Cardiac fibroblast (primary cell): ENCODE measurements at regions not wholly inside any gene's neighbourhood (a gene's known extent, or its start where the extent isn't known, plus 50 kb on each side); places are given as distances from the start of the nearest gene placed in this dataset.

Source experiments
- DNase-seq, 2 donors: peaks; one replicate each; pipeline versions ENCODE4 v3.0.0 to v3.0.0-alpha.2; 2010; ENCODE audit warnings: low read depth in 2 of 2
- H3K4me3 ChIP-seq, 2 donors: replicated peaks in 1 of 2; 1 replicate in 1 of 2; 2 replicates in 1 of 2; pipeline ENCODE4 v1.5.1; 2011; ENCODE audit warnings: low read depth in 2 of 2, low read length in 2 of 2, mild to moderate bottlenecking in 2 of 2, moderate library complexity in 1 of 2
- TF ChIP-seq, protein P1 (sequence below): IDR thresholded peaks from one replicate; pipeline ENCODE4 v1.5.1; 2011; ENCODE audit warnings: low read depth, mild to moderate bottlenecking, low read length, inconsistent platforms

DNA sequence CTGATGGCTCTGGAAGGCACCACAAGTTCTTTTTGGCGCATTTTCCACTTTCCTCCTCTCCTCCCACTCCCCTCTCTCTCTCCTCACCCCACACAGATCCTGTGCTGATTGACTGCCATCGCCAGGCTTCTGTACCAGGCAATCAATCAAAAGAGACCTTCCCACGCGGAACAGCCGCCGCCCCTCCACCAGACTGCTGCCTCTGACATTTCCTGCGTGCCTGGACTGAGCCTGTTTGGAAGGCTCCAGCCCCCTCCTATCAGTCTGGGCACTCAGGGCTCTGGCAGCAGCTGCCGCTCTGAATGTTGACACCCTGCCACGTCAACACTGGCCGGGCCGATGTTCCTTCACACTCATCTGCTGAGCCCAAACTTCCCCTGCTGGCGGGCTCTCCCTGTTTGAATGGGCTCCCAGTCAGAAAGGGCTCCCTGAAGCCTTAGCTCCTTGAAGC, 467.7 kb downstream of the EPHA4 start:
- no peak overlapping the region for H3K4me3 ChIP-seq
- TF ChIP-seq, protein P1, sequence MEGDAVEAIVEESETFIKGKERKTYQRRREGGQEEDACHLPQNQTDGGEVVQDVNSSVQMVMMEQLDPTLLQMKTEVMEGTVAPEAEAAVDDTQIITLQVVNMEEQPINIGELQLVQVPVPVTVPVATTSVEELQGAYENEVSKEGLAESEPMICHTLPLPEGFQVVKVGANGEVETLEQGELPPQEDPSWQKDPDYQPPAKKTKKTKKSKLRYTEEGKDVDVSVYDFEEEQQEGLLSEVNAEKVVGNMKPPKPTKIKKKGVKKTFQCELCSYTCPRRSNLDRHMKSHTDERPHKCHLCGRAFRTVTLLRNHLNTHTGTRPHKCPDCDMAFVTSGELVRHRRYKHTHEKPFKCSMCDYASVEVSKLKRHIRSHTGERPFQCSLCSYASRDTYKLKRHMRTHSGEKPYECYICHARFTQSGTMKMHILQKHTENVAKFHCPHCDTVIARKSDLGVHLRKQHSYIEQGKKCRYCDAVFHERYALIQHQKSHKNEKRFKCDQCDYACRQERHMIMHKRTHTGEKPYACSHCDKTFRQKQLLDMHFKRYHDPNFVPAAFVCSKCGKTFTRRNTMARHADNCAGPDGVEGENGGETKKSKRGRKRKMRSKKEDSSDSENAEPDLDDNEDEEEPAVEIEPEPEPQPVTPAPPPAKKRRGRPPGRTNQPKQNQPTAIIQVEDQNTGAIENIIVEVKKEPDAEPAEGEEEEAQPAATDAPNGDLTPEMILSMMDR = no peak
- DNase-seq = peak; percentile 0 to 42

DNA sequence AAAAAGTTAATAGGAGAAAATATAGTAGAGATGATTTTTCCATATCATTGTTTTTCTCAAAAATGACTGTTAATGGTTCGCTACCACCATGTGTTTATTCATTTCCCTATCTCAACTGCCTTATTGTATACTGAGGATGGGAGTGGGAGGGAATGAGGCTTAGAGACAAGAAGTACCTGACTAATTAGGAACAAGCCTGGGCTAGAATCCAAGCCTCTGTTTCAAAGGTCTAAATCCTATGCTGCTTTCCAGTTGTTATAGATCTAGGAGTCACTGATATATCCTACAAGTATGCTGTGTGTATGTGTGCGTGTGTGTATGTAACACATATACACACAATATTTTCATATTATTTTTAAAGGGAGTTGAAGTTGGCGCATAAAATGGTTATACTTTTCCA, 465.9 kb downstream of the EPHA4 start:
- H3K4me3 ChIP-seq = no peak overlapping the region
- TF ChIP-seq, protein P1 = no peak
- DNase-seq = no peak

DNA sequence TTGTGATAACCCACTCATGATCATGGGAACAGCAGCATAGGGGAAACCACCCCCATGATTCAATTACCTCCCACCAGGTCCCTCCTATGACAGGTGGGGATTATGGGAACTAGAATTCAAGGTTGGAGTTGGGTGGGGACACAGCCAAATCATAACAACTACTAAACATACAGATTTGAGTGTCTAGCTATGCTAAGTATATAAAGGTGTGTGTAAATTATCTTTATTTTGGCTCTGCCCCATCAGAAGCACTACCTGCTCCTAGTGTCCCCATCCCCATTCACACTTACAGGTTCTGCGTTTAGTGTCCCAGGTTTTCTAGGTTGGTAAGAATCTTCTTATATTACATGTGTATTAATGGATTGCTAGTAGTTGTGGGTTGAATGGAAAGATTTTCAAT, 464.7 kb downstream of the EPHA4 start:
- no peak for DNase-seq
- TF ChIP-seq, protein P1 = no peak
- H3K4me3 ChIP-seq = no peak overlapping the region

DNA sequence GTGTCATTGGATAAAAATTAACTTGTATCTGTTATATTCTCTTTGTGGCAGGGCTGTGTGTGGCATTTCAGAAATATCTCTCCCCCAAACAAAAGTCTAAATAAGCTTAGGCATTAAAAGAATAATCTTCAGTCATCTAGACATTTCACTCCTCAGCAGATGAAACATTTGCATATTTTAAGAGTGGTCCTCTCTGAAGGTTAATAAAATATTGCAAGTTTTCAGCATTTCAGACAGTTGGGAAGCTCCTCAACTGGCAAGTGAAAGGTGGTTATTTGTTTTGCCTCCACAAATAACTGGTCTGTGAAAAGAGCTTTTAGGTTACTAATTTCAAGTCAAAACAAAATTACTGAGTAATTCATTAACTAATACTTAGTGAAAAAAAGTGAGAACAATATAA, 462.6 kb downstream of the EPHA4 start:
- H3K4me3 ChIP-seq = no peak overlapping the region
- no peak for DNase-seq
- TF ChIP-seq, protein P1 = no peak

DNA sequence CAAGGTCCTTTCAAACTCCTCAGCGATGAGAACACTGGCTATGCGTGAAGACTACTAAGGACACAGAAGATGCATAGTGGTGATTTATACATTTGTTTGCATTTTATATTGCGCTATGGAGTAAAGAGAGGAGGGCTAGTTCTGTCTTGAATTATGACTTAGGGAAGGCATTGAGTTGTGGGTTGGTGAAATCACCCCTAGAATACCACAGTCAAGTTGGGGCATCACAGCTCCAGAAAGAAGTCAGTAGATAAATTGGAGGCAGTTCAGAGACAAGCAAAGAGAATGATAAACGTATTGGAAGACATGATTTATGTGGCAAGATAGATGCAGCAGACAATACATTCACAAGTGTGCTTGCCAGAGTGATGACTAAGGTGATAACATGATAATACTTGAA, 460.4 kb downstream of the EPHA4 start:
- DNase-seq = no peak
- TF ChIP-seq, protein P1 = no peak
- no peak overlapping the region for H3K4me3 ChIP-seq

DNA sequence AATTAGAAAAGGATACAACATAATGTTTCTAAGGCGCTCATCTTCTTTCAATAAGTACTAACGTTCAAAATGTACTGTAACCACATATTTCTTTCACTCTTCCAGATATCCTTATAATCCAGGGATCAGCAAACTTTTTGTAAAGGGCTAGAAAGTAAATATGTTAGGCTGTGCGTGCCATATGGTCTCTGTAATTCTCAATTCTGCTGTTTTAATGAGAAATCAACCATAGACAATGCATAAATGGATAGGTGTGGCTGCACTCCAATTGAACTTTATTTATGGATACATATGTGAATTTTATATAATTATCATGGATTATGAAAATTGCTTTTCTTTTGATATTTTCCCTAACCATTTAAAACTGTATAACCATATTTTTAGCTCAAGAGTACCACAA, 459.4 kb downstream of the EPHA4 start:
- no peak for DNase-seq
- TF ChIP-seq, protein P1 = no peak
- no peak overlapping the region for H3K4me3 ChIP-seq

DNA sequence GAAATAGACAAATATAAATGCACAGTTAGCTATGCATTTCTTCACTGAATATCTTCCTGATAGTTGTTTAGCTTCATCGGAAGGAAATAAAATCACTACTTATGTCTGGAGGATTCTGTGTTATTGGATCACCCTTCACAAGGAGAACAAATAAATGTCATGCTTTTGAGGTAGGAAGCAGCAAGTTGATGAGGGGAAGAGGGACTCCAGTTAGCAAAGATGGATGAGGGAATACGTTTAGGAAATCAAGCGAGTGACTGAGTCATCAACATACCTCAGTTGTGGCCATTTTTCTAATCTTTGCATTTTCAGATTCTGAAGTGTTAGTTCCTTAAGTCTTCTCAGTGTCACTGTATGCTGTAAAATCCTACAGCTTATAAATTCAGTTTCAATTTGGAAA, 456.2 kb downstream of the EPHA4 start:
- TF ChIP-seq, protein P1 = no peak
- DNase-seq = no peak
- H3K4me3 ChIP-seq = no peak overlapping the region
